ENCODE measurements at regions not wholly inside any gene's neighbourhood (a gene's known extent, or its start where the extent isn't known, plus 50 kb on each side); places are given as distances from the start of the nearest gene placed in this dataset.

DNA sequence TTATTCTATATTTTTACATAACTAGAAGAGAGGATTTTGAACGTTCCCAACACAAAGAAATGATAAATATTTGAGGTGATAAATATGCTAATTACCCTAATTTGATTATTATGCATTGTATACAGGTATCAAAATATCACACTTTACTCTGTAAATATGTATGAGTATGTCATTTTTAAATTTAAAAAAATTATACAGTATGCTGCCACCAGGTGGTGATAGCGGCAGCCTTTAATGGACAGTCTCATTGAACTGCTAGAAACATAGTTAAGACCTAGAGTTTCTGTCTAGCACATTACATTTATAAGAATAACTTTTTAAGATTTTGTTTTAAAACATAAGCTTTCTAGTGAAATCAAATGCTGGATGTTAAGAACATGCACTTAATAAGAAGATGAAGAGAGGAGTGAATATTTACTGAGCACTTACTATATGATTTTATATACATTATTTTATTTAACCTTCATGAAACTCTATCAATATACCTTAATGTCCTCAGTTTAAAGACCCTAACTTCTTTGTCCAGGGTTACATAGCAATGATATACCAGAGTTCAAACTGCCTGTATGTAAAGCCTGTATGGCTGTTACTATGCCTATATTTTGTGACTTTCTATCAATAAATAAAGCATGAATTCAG, 207.1 kb downstream of the NUF2 start:
- ChIA-PET CTCF (ENCODE audit: partially characterized antibody) (interaction anchor here (1.3 kb wide), 1 partner anchor 15 kb away, joined by 3 read pairs; no protein-coding TSS in a partner anchor), POLR2A (ENCODE audit: partially characterized antibody) (no interaction called here)
- Histone ChIP-seq H3K4me1 (ENCODE audit: insufficient read depth, low read length) (no peaks in the 10 kb centered on the region), H3K4me3 (ENCODE audit: low read length in 2 of 2) (no peak overlapping the region), H3K9me3 (ENCODE audit: control insufficient read depth in 1 of 2, low read length in 2 of 2) (no peaks in the 10 kb centered on the region), H3K27ac (ENCODE audit: low read depth, low read length) (no peak overlapping the region), H3K36me3 (ENCODE audit: insufficient read depth, low read length) (no peaks in the 10 kb centered on the region), H3K27me3 (ENCODE audit: insufficient read depth, low read length) (no peaks in the 10 kb centered on the region)
- intact Hi-C loops (cut with micrococcal nuclease): loop anchor here (5.0 kb wide), 1 partner anchor 1258 kb away; no protein-coding TSS in a partner anchor
- Mint-ChIP-seq H3K36me3 (no peaks in the 10 kb centered on the region), H3K4me3 (no peak overlapping the region), H3K4me1 (no peaks in the 10 kb centered on the region), H3K9me3 (peaks cover 0 to 2% (median 0%) of the 10 kb centered on the region in 8 donors), H3K27ac (no peak overlapping the region), H3K27me3 (peaks cover 0 to 1% of the 10 kb centered on the region in 2 donors)
- DNase-seq: no peak

DNA sequence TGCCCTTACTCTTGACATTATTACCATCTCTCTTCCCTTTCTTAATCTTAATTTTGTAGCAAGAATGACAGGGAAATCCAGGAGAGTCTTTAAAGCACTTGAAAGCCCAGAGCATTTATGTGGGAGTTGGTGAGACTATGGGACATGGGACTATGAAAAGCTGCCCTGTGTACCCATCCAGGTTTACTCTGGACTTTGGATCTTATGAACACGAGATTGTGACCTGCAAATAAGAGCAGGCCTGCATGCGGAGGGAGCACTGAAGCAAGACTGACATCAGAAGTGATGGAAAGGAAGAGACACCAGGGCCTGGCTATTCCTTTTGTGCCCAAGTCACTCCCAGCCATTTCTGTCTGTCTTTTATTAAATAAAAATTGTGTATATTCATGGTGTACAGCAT, 209.6 kb downstream of the NUF2 start:
- no peaks in the 10 kb centered on the region for H3K36me3 ChIP-seq (ENCODE audit: insufficient read depth, low read length)
- H3K36me3 Mint-ChIP-seq: no peaks in the 10 kb centered on the region
- H3K27ac ChIP-seq (ENCODE audit: low read depth, low read length): no peak overlapping the region
- ChIA-PET CTCF (ENCODE audit: partially characterized antibody) (no interaction called here), POLR2A (ENCODE audit: partially characterized antibody) (no interaction called here)
- H3K4me1 ChIP-seq (ENCODE audit: insufficient read depth, low read length): no peaks in the 10 kb centered on the region
- intact Hi-C loops (cut with micrococcal nuclease): no loop called here
- H3K9me3 Mint-ChIP-seq: peaks cover 0 to 2% (median 0%) of the 10 kb centered on the region in 8 donors
- peaks cover 0 to 1% of the 10 kb centered on the region in 2 donors for H3K27me3 Mint-ChIP-seq
- no peaks in the 10 kb centered on the region for H3K27me3 ChIP-seq (ENCODE audit: insufficient read depth, low read length)
- H3K27ac Mint-ChIP-seq: no peak overlapping the region
- H3K4me3 Mint-ChIP-seq: no peak overlapping the region
- no peak overlapping the region for H3K4me3 ChIP-seq (ENCODE audit: low read length in 2 of 2)
- no peak for DNase-seq
- H3K9me3 ChIP-seq (ENCODE audit: control insufficient read depth in 1 of 2, low read length in 2 of 2): no peaks in the 10 kb centered on the region
- no peaks in the 10 kb centered on the region for H3K4me1 Mint-ChIP-seq

DNA sequence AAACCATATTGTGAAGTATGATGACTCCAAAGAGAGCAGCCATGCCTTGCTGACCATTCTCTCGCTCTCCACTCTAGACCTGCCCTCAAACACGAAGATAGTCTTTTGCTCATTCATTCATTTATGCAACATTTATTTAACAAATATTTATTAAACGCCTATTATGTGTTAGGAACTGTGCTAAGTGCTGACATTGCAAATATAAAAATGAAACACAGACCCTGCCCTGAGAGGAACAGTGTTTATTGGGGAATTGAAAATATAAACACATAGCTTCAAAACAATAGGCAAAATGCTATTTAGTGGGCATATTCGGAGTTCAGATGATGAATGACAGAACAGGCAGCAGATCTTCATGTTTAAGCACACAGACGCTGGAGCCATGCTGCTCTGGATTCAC, 213.6 kb downstream of the NUF2 start:
- intact Hi-C loops (cut with micrococcal nuclease): no loop called here
- no peak for DNase-seq
- H3K36me3 Mint-ChIP-seq: no peaks in the 10 kb centered on the region

DNA sequence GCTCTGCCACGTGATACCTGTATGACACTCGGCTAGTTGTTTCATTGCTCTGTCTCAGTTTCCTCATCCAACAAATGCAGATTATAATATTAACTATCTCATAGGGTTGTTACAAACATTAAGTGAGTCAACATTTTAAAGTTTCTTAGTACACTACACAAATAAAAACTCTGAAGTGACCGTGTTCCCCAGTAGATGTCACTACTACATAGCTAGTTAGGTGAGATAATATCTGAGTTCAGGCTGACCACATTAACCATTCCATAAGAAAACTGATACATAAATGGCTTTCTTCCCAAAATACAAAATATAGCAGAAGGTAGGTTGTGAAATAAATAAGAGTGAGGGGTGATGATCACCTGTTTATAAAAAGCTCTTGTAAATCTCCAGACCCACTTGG, 214.1 kb downstream of the NUF2 start:
- Histone ChIP-seq H3K27me3 (ENCODE audit: insufficient read depth, low read length) (no peaks in the 10 kb centered on the region), H3K9me3 (ENCODE audit: control insufficient read depth in 1 of 2, low read length in 2 of 2) (no peaks in the 10 kb centered on the region), H3K4me3 (ENCODE audit: low read length in 2 of 2) (no peak overlapping the region), H3K36me3 (ENCODE audit: insufficient read depth, low read length) (no peaks in the 10 kb centered on the region), H3K4me1 (ENCODE audit: insufficient read depth, low read length) (no peaks in the 10 kb centered on the region), H3K27ac (ENCODE audit: low read depth, low read length) (no peak overlapping the region)
- no peak overlapping the region for H3K4me3 Mint-ChIP-seq
- H3K36me3 Mint-ChIP-seq: no peaks in the 10 kb centered on the region
- intact Hi-C loops (cut with micrococcal nuclease): no loop called here
- H3K27me3 Mint-ChIP-seq: peaks cover 0 to 1% of the 10 kb centered on the region in 2 donors
- no peak for DNase-seq
- no peak overlapping the region for H3K27ac Mint-ChIP-seq
- POLR2A ChIA-PET (ENCODE audit: partially characterized antibody): no interaction called here
- peaks cover 0 to 2% (median 0%) of the 10 kb centered on the region in 8 donors for H3K9me3 Mint-ChIP-seq
- no peaks in the 10 kb centered on the region for H3K4me1 Mint-ChIP-seq
- CTCF ChIA-PET (ENCODE audit: partially characterized antibody): interaction anchor here (1.1 kb wide), 1 partner anchor 9 kb away, joined by 3 read pairs; no protein-coding TSS in a partner anchor

More for the DNA sequence above, 213.6 kb downstream of the NUF2 start:
- Histone ChIP-seq H3K36me3 (ENCODE audit: insufficient read depth, low read length) (no peaks in the 10 kb centered on the region), H3K4me3 (ENCODE audit: low read length in 2 of 2) (no peak overlapping the region), H3K27me3 (ENCODE audit: insufficient read depth, low read length) (no peaks in the 10 kb centered on the region), H3K9me3 (ENCODE audit: control insufficient read depth in 1 of 2, low read length in 2 of 2) (no peaks in the 10 kb centered on the region), H3K27ac (ENCODE audit: low read depth, low read length) (no peak overlapping the region), H3K4me1 (ENCODE audit: insufficient read depth, low read length) (no peaks in the 10 kb centered on the region)
- peaks cover 0 to 1% of the 10 kb centered on the region in 2 donors for H3K27me3 Mint-ChIP-seq
- no peak overlapping the region for H3K4me3 Mint-ChIP-seq
- no peak overlapping the region for H3K27ac Mint-ChIP-seq
- no peaks in the 10 kb centered on the region for H3K4me1 Mint-ChIP-seq
- peaks cover 0 to 2% (median 0%) of the 10 kb centered on the region in 8 donors for H3K9me3 Mint-ChIP-seq
- ChIA-PET POLR2A (ENCODE audit: partially characterized antibody) (no interaction called here), CTCF (ENCODE audit: partially characterized antibody) (interaction anchor here (1.1 kb wide), 1 partner anchor 10 kb away, joined by 3 read pairs; no protein-coding TSS in a partner anchor)

DNA sequence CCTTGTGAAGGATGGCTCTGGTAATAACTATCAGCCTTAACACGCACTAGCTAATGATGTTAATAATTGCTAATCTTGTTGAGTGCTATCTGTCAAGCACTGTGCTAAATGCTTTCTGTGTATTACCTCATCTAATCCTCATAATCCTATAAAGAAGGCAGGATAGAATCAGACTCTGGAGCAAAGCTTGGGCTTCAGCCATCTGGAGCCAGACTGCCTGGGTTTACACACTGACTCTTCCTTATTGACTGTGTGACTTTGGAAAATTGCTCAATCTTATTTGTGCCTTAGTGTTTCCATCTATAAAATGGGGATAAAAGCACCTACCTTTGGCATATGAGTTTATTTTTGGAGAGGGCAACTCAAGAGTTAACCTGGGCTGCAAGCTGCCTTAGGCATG, 216.1 kb downstream of the NUF2 start:
- Mint-ChIP-seq H3K27ac (no peak overlapping the region), H3K9me3 (peaks cover 0 to under 1% (median 0%) of the 10 kb centered on the region in 8 donors), H3K4me1 (no peaks in the 10 kb centered on the region), H3K27me3 (peaks cover 0 to 1% of the 10 kb centered on the region in 2 donors), H3K36me3 (no peaks in the 10 kb centered on the region), H3K4me3 (no peak overlapping the region)
- H3K27ac ChIP-seq (ENCODE audit: low read depth, low read length): no peak overlapping the region
- H3K4me3 ChIP-seq (ENCODE audit: low read length in 2 of 2): no peak overlapping the region
- no peaks in the 10 kb centered on the region for H3K9me3 ChIP-seq (ENCODE audit: control insufficient read depth in 1 of 2, low read length in 2 of 2)
- CTCF ChIA-PET (ENCODE audit: partially characterized antibody): no interaction called here
- POLR2A ChIA-PET (ENCODE audit: partially characterized antibody): no interaction called here
- H3K27me3 ChIP-seq (ENCODE audit: insufficient read depth, low read length): no peaks in the 10 kb centered on the region
- intact Hi-C loops (cut with micrococcal nuclease): no loop called here
- no peak for DNase-seq
- no peaks in the 10 kb centered on the region for H3K4me1 ChIP-seq (ENCODE audit: insufficient read depth, low read length)
- H3K36me3 ChIP-seq (ENCODE audit: insufficient read depth, low read length): no peaks in the 10 kb centered on the region

DNA sequence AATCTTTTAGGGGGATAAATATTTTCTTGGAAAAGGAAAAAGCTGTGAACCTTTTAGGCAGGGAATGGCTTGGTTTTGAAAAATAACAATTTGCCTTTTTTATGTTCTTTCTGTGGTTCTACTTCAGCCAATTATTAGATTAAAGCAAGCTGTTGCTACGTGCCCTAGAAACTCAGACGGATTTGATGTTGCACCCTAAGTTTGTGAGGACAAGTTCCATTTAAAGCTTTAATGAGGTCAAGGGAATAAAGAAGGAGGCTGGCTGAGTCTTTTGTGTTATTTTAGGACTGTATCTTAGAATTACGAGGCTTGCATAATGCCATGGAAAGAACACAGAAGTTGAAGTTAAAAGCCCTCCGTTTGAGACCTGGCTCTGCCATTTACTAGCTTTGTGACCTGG, 216.9 kb downstream of the NUF2 start:
- ChIA-PET CTCF (ENCODE audit: partially characterized antibody) (no interaction called here), POLR2A (ENCODE audit: partially characterized antibody) (no interaction called here)
- Histone ChIP-seq H3K4me3 (ENCODE audit: low read length in 2 of 2) (no peak overlapping the region), H3K9me3 (ENCODE audit: control insufficient read depth in 1 of 2, low read length in 2 of 2) (no peaks in the 10 kb centered on the region), H3K36me3 (ENCODE audit: insufficient read depth, low read length) (no peaks in the 10 kb centered on the region), H3K27ac (ENCODE audit: low read depth, low read length) (no peak overlapping the region), H3K27me3 (ENCODE audit: insufficient read depth, low read length) (no peaks in the 10 kb centered on the region), H3K4me1 (ENCODE audit: insufficient read depth, low read length) (no peaks in the 10 kb centered on the region)
- Mint-ChIP-seq H3K27me3 (peaks cover 0 to under 1% of the 10 kb centered on the region in 2 donors), H3K4me1 (no peaks in the 10 kb centered on the region), H3K9me3 (no peaks in the 10 kb centered on the region), H3K36me3 (no peaks in the 10 kb centered on the region), H3K4me3 (no peak overlapping the region), H3K27ac (no peak overlapping the region)
- no peak for DNase-seq
- intact Hi-C loops (cut with micrococcal nuclease): no loop called here

DNA sequence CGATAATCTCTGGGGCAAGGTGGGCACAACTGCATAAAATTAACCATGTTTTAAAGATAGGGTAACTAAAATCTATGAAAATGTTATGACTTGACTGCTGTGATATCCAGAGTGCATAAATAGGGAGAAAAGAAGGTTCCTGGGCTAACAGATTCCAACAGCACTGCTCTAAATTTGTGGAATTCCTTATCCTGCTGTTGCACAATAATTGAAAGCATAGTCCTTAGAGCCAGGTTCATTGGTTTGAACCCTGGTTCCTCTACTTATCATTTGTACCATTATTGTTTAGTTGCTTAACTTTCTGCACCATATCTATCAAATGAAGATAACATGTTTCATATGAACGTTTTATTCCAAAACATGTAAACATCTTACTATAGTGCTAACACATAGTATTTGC, 219.0 kb downstream of the NUF2 start:
- H3K36me3 ChIP-seq (ENCODE audit: insufficient read depth, low read length): no peaks in the 10 kb centered on the region
- CTCF ChIA-PET (ENCODE audit: partially characterized antibody): no interaction called here
- DNase-seq: no peak
- no peaks in the 10 kb centered on the region for H3K27me3 ChIP-seq (ENCODE audit: insufficient read depth, low read length)
- Mint-ChIP-seq H3K27me3 (no peaks in the 10 kb centered on the region), H3K4me3 (no peak overlapping the region), H3K36me3 (no peaks in the 10 kb centered on the region), H3K27ac (no peak overlapping the region), H3K4me1 (no peaks in the 10 kb centered on the region), H3K9me3 (no peaks in the 10 kb centered on the region)
- no peaks in the 10 kb centered on the region for H3K4me1 ChIP-seq (ENCODE audit: insufficient read depth, low read length)
- POLR2A ChIA-PET (ENCODE audit: partially characterized antibody): no interaction called here
- H3K9me3 ChIP-seq (ENCODE audit: control insufficient read depth in 1 of 2, low read length in 2 of 2): no peaks in the 10 kb centered on the region
- no peak overlapping the region for H3K27ac ChIP-seq (ENCODE audit: low read depth, low read length)
- H3K4me3 ChIP-seq (ENCODE audit: low read length in 2 of 2): no peak overlapping the region
- intact Hi-C loops (cut with micrococcal nuclease): no loop called here
